ENCODE measurements at regions not wholly inside any gene's neighbourhood (a gene's known extent, or its start where the extent isn't known, plus 50 kb on each side); places are given as distances from the start of the nearest gene placed in this dataset.

DNA sequence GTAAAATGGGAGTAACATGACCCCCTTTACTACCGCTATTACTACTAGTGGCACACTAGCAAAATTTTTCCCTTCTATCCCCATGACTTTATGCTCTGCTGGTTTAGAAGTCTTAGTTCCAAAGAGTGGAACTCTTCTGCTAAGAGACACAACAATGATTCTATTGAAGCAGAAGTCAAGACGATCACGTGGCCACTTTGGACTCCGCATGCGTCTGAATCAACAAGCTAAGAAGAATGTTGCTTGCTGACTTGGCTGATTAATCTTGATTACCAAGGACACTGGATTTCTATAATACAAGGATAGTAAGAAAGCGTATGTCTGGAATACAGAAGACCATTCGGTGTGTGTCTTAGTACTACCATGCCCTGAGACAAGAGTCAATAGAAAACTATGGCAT lies 244.7 kb upstream of the BTBD3 start:
- H3K36me3 ChIP-seq (ENCODE audit: control insufficient read depth in 2 of 2, insufficient read depth in 2 of 2, low read length in 1 of 2) = no peaks in the 10 kb centered on the region
- no peaks in the 10 kb centered on the region for H3K27me3 ChIP-seq (replicated peaks in 1 of 2; ENCODE audit: control insufficient read depth in 2 of 2, insufficient read depth in 2 of 2, low read length in 1 of 2)
- ChIA-PET POLR2A (no interaction called here), RAD21 (ENCODE audit: unreplicated experiment) (no interaction called here), CTCF (no interaction called here), SMC1A (ENCODE audit: uncharacterized antibody, unreplicated experiment) (no interaction called here)
- no peak overlapping the region for H3K27ac ChIP-seq (ENCODE audit: control insufficient read depth, insufficient read depth)
- no TSS peak for BruUV-seq (replicated peaks)
- H2AFZ ChIP-seq (ENCODE audit: control insufficient read depth, low read depth, low read length) = no peak overlapping the region
- 58% methylated on average over 7 of the region's 7 CpGs for WGBS (ENCODE audit: insufficient coverage, insufficient replicate concordance, low lambda C conversion rate, missing lambda C conversion rate)
- no peaks in the 10 kb centered on the region for H3K79me2 ChIP-seq (ENCODE audit: control insufficient read depth, insufficient read depth, low read length)
- no peak overlapping the region for H3K4me3 ChIP-seq
- no peak overlapping the region for H3K9ac ChIP-seq (ENCODE audit: control insufficient read depth, insufficient read depth, low read length)
- no peaks in the 10 kb centered on the region for H3K4me1 ChIP-seq (ENCODE audit: control insufficient read depth, insufficient read depth, low read length)
- no peak for FAIRE-seq
- DNase-seq (ENCODE audit: low read depth, low spot score) = no peak
- H4K20me1 ChIP-seq (ENCODE audit: control insufficient read depth, insufficient read depth) = no peaks in the 10 kb centered on the region
- ATAC-seq = no peak
- in situ Hi-C loops (cut with MboI) (no loop called here), intact Hi-C loops (cut with micrococcal nuclease; ENCODE audit: unreplicated experiment) (no loop called here)
- no peak overlapping the region for H3K4me2 ChIP-seq (ENCODE audit: control insufficient read depth, insufficient read depth)
- no peaks in the 10 kb centered on the region for H3K9me3 ChIP-seq (replicated peaks; ENCODE audit: control insufficient read depth, insufficient read depth, low read length)
- TF ChIP-seq MYC (IDR thresholded peaks at IDR 0.05; ENCODE audit: insufficient read depth, insufficient read length, insufficient replicate concordance, low read length, severe bottlenecking) (no peak), IRF5 (IDR thresholded peaks at IDR 0.05; ENCODE audit: borderline replicate concordance) (no peak), SPI1 (IDR thresholded peaks at IDR 0.05; ENCODE audit: borderline replicate concordance, insufficient read depth, low read depth, low read length) (no peak), SREBF2 (IDR thresholded peaks at IDR 0.05; ENCODE audit: low read length) (no peak), MTA3 (IDR thresholded peaks at IDR 0.05; ENCODE audit: borderline replicate concordance, low read length) (no peak), POU2F2 (IDR thresholded peaks at IDR 0.05; ENCODE audit: borderline replicate concordance, low read depth, low read length) (no peak), SREBF1 (IDR thresholded peaks at IDR 0.05; ENCODE audit: low read length) (no peak), ASH2L (IDR thresholded peaks at IDR 0.05; ENCODE audit: borderline replicate concordance, low read depth) (no peak), NRF1 (conservative IDR thresholded peaks at IDR 0.05; ENCODE audit: low read depth, low read length) (no peak), BHLHE40 (IDR thresholded peaks at IDR 0.05; ENCODE audit: borderline replicate concordance in 1 of 2, low read depth in 2 of 2, low read length in 1 of 2) (no peak), FOS (IDR thresholded peaks at IDR 0.05; ENCODE audit: borderline replicate concordance, extremely low read depth, insufficient read length) (no peak), ZSCAN29 (IDR thresholded peaks at IDR 0.05) (no peak), RCOR1 (conservative IDR thresholded peaks at IDR 0.05; ENCODE audit: low read depth, low read length) (no peak)
- TF ChIP-seq, protein P1, sequence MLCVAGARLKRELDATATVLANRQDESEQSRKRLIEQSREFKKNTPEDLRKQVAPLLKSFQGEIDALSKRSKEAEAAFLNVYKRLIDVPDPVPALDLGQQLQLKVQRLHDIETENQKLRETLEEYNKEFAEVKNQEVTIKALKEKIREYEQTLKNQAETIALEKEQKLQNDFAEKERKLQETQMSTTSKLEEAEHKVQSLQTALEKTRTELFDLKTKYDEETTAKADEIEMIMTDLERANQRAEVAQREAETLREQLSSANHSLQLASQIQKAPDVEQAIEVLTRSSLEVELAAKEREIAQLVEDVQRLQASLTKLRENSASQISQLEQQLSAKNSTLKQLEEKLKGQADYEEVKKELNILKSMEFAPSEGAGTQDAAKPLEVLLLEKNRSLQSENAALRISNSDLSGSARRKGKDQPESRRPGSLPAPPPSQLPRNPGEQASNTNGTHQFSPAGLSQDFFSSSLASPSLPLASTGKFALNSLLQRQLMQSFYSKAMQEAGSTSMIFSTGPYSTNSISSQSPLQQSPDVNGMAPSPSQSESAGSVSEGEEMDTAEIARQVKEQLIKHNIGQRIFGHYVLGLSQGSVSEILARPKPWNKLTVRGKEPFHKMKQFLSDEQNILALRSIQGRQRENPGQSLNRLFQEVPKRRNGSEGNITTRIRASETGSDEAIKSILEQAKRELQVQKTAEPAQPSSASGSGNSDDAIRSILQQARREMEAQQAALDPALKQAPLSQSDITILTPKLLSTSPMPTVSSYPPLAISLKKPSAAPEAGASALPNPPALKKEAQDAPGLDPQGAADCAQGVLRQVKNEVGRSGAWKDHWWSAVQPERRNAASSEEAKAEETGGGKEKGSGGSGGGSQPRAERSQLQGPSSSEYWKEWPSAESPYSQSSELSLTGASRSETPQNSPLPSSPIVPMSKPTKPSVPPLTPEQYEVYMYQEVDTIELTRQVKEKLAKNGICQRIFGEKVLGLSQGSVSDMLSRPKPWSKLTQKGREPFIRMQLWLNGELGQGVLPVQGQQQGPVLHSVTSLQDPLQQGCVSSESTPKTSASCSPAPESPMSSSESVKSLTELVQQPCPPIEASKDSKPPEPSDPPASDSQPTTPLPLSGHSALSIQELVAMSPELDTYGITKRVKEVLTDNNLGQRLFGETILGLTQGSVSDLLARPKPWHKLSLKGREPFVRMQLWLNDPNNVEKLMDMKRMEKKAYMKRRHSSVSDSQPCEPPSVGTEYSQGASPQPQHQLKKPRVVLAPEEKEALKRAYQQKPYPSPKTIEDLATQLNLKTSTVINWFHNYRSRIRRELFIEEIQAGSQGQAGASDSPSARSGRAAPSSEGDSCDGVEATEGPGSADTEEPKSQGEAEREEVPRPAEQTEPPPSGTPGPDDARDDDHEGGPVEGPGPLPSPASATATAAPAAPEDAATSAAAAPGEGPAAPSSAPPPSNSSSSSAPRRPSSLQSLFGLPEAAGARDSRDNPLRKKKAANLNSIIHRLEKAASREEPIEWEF (IDR thresholded peaks at IDR 0.05; ENCODE audit: insufficient replicate concordance, low read depth, low read length) = no peak
- TF ChIP-seq, protein P2, sequence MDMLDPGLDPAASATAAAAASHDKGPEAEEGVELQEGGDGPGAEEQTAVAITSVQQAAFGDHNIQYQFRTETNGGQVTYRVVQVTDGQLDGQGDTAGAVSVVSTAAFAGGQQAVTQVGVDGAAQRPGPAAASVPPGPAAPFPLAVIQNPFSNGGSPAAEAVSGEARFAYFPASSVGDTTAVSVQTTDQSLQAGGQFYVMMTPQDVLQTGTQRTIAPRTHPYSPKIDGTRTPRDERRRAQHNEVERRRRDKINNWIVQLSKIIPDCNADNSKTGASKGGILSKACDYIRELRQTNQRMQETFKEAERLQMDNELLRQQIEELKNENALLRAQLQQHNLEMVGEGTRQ (IDR thresholded peaks at IDR 0.05; ENCODE audit: borderline replicate concordance, low read depth, low read length) = no peak
- TF ChIP-seq, protein P3, sequence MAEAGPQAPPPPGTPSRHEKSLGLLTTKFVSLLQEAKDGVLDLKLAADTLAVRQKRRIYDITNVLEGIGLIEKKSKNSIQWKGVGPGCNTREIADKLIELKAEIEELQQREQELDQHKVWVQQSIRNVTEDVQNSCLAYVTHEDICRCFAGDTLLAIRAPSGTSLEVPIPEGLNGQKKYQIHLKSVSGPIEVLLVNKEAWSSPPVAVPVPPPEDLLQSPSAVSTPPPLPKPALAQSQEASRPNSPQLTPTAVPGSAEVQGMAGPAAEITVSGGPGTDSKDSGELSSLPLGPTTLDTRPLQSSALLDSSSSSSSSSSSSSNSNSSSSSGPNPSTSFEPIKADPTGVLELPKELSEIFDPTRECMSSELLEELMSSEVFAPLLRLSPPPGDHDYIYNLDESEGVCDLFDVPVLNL (IDR thresholded peaks at IDR 0.05; ENCODE audit: low read depth, low read length) = no peak

Measured in GM12878 (cell line).